HG03442 (cell line): ENCODE measurements at regions not wholly inside any gene's neighbourhood (a gene's known extent, or its start where the extent isn't known, plus 50 kb on each side); places are given as distances from the start of the nearest gene placed in this dataset.

ENCODE experiments used
- ATAC-seq: cut with Tn5 transposase; IDR thresholded peaks from one replicate; pipeline ENCODE4 v1.9.1; 2021; ENCODE audit warnings: mild to moderate bottlenecking, moderate library complexity; ENCODE audit not compliant: unreplicated experiment

DNA sequence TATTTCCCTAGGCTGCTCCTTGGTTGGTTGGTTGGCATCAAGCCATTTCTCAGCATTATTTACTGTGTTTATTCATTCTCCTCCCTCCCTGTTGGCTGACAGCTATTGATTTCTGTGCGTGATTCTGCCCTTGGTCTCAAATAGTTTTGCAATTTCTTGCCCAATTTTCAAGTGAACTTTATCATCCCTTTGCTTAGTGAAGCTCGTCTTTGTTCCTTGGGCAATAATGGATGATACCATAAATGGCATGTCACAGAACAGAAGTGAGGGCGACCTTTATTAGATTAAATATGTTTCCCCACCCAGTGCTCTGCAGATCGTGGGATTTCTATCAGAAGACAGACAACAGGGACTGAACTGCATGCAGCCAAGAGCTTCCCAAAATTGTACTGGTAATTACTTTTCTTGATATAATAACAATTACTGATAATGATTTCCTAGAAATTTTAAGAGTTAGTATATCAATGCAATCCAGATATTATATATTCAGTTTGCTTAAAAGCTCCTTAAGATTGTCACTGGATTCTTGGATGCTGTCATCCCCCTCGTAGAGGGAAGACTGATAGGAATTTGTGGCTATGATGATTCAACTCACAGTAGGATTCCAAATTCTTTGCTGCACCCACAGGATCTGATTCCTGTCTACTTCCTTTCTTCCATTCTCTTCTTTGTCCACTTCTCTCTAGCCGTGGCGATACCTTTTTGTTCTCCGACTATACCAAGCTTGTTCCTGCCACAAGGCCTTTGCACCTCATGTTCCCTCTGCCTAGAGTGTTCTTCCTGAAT is 122.1 kb upstream of the KAZN start:
- no peak for ATAC-seq

DNA sequence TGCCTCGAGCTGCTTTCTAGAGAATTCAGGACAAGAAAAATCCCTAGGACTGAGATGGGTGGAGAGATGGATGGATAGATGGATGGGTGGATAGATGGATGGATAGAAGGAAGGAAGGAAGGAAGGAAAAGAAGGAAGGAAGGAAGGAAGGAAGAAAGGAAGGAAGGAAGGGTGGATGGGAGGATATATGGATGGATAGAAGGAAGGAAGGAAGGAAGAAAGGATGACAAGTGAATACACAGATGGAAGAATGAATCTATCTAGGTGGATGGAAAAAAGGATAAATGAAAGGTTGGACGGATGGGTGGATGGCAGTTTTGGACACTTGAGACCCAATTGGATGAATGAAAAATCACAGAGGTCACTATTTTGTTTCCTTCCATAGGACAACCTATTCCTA is 120.4 kb upstream of the KAZN start:
- ATAC-seq, result no peak

- ATAC-seq, result no peak
These were observed 118.6 kb upstream of the KAZN start for GRCh38 chr1:14479865-14480264.

GRCh38 chr1:14482784-14483450 is 115.6 kb upstream of the KAZN start:
- ATAC-seq, result no peak

- no peak for ATAC-seq
These were observed 113.2 kb upstream of the KAZN start for GRCh38 chr1:14485285-14485684.

GRCh38 chr1:14486401-14487201 is 111.9 kb upstream of the KAZN start:
- no peak for ATAC-seq

GRCh38 chr1:14487671-14488070 is 110.8 kb upstream of the KAZN start:
- no peak for ATAC-seq

DNA sequence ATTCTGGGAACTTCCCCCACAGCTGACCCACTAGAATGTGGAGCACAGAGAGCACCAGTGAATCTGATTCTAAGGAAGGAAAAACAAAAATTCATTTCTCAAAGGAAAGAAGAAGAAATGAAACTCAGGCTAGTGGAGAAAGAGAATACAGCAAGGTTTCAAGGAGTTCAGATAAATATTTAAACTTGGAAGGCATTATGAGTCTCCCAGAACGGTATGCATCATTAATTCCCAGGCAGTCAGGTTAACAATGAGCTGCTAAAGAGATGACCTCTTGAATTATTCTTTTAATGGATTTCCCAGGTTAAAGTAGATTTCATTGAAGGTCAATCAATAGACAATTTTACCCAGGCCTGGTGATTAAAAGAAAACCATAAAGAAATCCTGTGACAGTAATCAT is 103.6 kb upstream of the KAZN start:
- ATAC-seq, result no peak

DNA sequence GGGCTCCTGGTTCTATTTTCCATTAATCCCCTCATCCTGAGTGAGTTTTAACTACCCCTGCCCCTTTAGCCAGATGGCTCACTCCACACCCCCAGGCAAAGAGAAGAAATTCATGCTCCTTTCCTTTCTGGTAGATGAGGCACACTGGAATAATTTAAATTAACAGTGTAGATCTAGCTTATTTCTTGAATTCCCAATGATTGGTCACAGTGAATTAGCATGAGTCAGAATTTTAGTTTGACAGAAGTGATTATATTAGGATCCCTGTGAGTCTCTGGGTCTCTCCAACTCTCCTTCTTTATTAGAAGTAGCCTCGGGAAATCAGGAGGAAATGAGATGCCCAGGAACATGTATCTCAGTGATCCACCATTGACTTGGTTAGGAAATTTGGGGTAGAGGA is 103.1 kb upstream of the KAZN start:
- ATAC-seq, result no peak

DNA sequence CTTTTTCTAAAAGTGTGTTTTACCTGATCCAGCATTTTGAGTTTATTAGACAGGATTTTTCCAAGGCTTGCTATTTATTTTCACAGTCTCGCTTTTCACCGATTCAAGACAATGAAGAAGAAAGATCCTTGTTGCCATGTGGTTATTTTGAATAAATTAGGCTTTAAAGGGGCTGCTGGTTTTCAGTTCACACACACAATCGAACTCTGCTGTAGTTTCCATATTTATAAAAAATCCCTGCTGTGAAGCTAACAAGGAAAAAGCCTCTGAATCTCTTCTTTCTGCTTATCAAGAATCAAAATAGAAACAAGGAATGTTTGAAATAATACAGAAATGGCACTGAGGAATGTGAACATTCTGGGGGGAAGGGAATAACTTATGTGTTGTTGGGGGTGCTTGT is 102.5 kb upstream of the KAZN start:
- no peak for ATAC-seq

GRCh38 chr1:14498839-14499238 is 99.6 kb upstream of the KAZN start:
- no peak for ATAC-seq

GRCh38 chr1:14499312-14500040 is 99.0 kb upstream of the KAZN start:
- ATAC-seq, result no peak

GRCh38 chr1:14500041-14500440 is 98.4 kb upstream of the KAZN start:
- ATAC-seq, result no peak

- no peak for ATAC-seq
These were observed 97.6 kb upstream of the KAZN start for GRCh38 chr1:14500912-14501311.

DNA sequence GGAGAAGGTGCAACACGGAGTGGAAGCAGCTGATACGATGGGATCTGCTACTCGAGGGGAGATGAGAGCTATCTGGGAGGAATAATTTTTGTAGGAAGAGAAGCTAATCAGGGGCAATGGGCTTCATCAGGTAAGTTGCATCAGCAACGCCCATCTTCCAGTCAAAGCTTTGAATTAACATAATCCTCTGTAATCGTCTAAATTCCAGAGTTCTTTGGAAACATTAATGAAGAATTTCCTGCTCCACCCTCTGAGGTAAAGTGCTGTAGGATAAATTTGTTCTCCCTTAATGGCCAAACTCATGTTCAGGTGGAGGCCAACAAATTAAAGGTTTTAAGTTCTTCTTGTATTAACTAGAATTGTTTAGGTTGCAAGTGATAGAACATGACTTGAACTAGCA is 94.0 kb upstream of the KAZN start:
- ATAC-seq, result no peak

GRCh38 chr1:14506471-14507255 is 91.8 kb upstream of the KAZN start:
- no peak for ATAC-seq

GRCh38 chr1:14507262-14507661 is 91.2 kb upstream of the KAZN start:
- no peak for ATAC-seq

- ATAC-seq, result no peak
These were observed 89.9 kb upstream of the KAZN start for GRCh38 chr1:14508613-14509012.

- no peak for ATAC-seq
These were observed 87.3 kb upstream of the KAZN start for GRCh38 chr1:14511166-14511680.
